Testis (tissue), 2 donors: ENCODE measurements at regions not wholly inside any gene's neighbourhood (a gene's known extent, or its start where the extent isn't known, plus 50 kb on each side); places are given as distances from the start of the nearest gene placed in this dataset.

Experiments
- POLR2A ChIP-seq: fragments of 450-650 bp; IDR thresholded peaks from one replicate; pipeline ENCODE4 v1.6.1; 2017; ENCODE audit warnings: antibody characterized with exemption, mild to moderate bottlenecking, moderate library complexity
- TF ChIP-seq, protein P1 (sequence below), 3 experiments: fragments of 450-650 bp in 2 of 3; fragments of 200-600 bp in 1 of 3; sonication (generic) in 1 of 3; IDR thresholded peaks; one replicate each; pipeline ENCODE4 v1.5.1; 2016 to 2019; ENCODE audit warnings: antibody characterized with exemption in 3 of 3, mild to moderate bottlenecking in 2 of 3, moderate library complexity in 1 of 3

DNA sequence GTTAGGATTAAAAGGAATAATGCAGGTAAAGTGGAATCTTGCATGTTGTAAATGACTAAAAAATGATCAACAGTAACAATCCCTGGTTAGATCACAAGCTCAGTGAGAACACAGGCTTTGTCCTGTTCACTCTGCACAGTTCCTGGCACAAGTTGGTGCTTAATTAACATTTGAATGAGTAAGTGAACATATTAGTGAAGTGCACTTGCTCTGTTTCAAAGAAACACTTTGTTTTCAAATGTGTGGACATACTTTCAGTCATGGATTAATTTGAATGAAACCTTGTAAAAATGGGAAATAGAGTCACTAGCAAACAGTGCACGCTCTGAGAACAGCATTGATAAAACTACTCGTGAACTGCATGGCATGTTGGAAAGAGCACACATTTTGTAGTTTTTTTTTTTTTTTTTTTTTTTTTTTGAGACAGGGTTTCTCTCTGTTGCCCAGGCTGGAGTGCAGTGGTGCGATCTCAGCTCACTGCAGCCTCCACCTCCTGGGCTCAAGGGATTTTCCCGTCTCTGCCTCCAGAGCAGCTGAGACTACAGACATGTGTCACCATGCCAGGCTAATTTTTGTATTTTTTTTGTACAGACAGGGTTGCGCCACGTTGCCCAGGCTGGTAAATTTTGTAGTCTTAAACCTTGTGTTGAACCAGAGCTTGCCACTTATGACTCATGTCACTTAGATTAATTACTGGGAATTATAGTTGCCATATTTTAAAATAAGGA is 159.9 kb downstream of the LURAP1L start:
- TF ChIP-seq, protein P1, sequence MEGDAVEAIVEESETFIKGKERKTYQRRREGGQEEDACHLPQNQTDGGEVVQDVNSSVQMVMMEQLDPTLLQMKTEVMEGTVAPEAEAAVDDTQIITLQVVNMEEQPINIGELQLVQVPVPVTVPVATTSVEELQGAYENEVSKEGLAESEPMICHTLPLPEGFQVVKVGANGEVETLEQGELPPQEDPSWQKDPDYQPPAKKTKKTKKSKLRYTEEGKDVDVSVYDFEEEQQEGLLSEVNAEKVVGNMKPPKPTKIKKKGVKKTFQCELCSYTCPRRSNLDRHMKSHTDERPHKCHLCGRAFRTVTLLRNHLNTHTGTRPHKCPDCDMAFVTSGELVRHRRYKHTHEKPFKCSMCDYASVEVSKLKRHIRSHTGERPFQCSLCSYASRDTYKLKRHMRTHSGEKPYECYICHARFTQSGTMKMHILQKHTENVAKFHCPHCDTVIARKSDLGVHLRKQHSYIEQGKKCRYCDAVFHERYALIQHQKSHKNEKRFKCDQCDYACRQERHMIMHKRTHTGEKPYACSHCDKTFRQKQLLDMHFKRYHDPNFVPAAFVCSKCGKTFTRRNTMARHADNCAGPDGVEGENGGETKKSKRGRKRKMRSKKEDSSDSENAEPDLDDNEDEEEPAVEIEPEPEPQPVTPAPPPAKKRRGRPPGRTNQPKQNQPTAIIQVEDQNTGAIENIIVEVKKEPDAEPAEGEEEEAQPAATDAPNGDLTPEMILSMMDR (IDR thresholded peaks at IDR 0.05), result no peak
- TF ChIP-seq POLR2A, result no peak
